Stimulated activated CD8-positive, alpha-beta memory T cell treated with anti-CD3 and anti-CD28 coated beads, Interleukin-4, amount 100 ng/mL, for 48 hours (primary cell): ENCODE measurements at regions not wholly inside any gene's neighbourhood (a gene's known extent, or its start where the extent isn't known, plus 50 kb on each side); places are given as distances from the start of the nearest gene placed in this dataset.
"Not testable (repeated sequence)": the region's sequence is repeated elsewhere in the genome, so short reads cannot be mapped to it uniquely, and the experiment has no call there.

ENCODE experiments used
- DNase-seq: peaks from one replicate; pipeline ENCODE4 v3.0.0-alpha.2; 2020

DNA sequence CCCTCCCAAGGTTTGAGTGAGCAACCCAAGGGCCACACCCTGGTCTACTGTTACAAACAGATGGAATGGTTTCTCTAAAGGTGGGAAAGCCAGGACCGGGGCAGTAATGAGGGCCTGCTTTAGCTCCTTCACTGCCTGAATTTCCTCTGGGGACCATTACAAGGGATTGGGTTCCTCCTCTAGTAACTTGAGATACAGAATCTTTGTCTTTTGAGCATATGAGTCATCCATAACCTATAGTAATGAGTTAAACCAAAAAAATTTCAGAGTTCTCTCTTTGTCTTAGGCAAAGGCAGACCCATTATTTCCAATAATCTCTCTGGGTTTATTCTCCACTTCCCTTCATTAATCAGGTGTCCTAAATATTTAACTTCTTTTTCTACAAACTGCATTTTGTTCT lies 618.8 kb downstream of the HINT1 start:
- no peak for DNase-seq

DNA sequence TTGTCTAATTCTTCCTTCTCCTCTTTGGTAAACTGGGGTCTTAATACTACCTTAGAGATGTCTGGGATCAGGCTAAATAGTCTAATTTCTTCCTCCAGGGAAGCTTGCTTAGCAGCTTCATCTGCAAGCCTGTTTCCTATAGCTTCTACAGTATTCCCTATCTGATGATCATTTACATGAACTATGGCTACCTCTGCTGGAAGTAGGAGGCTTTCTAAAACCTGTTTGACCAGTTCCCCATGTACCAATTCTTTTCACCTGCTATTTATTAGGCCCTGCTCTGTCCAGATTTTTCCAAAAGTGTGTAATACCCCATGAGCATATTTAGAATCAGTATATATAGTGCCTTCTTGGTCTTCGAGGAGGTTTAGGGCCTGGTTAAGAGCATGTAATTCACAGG lies 619.8 kb downstream of the HINT1 start:
- no peak for DNase-seq

- no peak for DNase-seq
These were observed 623.3 kb downstream of the HINT1 start for GRCh38 chr5:130541617-130542221.

GRCh38 chr5:130536691-130537090 lies 628.4 kb downstream of the HINT1 start:
- no peak for DNase-seq

GRCh38 chr5:130532786-130533185 lies 628.5 kb downstream of the CHSY3 start:
- DNase-seq = no peak

DNA sequence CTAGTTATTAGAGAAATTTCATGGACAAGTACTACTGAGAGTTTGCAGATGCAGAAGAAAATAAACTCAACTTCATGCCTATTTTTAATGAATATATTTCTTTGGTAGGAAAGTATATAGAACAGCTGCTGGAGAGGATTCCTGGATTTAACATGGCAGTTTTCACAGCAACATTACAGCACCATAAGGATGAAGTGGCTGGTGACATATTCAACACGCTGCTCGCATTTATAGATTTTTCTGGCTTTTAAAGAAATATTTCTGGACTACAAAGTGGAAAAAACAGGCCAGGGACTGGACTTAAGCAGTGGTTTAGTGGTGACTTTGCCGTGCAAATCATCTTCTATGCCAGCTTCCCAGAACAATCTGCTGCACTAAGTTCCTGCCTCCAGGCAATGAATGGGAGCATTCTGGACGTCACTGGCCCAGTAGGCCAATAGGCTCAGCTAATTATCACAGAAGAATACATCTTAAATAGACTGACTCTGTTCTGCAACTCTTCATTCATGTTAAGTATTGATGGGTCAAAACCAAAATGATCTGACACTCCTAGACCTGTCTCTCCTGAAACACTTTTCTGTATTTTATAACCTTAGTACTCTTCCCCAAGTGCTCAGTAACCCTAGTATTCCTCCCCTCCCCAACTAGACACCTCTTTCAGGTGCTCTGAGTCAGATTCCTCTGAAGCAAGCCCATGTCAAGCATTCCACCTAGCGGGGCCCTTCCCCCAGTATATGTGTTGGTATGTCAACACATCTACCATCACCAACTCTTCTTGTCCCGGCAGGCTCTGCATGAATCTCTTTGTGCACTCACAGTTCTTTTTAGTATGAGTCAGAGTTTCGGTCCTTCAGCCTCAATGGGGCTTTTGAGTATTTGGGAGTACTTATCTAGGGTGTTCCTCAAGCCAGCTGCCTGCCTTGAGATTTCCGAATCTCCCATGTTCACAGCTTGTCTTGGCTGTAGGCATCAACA lies 625.5 kb downstream of the CHSY3 start:
- no peak for DNase-seq

- no peak for DNase-seq
These were observed 624.8 kb downstream of the CHSY3 start for GRCh38 chr5:130529111-130529510.

DNA sequence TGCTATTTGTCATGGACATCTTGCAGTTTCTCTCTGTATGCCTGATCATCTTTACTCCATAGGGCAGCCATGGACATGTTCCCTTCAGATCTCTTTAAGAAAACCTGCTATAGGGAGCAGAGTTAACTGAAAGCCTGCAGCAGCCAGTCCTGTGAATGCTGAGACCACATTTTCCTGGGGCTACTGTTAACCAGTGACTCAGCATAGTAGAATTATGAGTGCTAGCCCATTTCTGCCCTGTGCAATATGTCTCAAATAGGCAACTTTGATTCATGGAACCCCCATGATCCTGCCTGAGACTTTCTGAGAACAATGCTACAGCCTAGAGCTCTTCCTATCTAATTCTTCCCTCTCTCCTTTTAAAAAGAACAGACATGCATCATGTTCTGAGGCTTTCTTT lies 624.2 kb downstream of the CHSY3 start:
- no peak for DNase-seq

DNA sequence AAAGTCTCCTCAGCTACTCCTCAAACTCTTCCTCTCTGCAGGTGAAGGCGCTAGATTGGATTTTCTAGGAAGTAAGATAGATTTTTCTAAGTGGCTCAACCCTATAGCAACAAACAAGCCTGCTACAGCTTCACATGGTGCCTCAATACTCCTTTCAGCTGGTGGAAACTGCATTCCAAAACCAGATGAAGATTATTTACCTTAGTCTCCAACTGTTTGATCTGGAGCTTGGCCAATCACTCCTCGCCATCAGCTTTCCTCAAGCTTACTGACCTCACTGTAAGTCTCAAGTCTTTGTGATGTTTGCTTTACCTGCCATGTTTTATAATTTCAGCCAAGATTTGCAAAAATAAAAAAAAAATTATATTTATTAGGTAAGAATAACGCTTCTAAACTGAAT lies 622.4 kb downstream of the CHSY3 start:
- no peak for DNase-seq

- DNase-seq = no peak
These were observed 615.9 kb downstream of the CHSY3 start for GRCh38 chr5:130520211-130520610.

DNA sequence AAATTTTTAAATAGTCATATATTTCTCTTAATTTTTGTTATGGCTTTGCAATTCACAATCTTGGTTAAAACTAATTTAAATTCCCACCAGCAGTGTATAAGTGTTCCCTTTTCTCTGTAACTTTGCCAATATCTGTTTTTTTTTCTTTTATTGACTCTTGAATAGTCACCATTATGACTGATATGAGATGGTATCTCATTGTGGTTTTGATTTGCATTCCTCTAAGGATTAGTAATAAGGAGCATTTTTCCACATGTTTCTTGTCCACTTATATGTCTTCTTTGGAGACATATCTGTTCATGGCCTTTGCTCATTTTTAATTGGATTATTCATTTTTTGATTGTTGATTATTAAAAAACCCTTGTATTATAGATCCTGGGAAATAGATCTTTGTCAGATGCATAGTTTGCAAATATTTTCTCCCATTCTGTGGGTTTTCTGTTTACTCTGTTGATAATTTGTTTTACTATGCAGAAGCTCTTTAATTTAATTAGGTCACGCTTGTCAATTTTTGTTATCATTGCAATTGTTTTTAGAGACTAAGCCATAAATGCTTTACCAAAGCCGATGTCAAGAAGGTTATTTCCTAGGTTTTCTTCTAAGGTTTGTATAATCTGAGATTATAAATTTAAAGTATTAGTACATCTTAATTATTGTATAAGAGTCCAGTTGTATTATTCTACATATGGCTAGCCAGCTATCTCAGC lies 610.9 kb downstream of the CHSY3 start:
- no peak for DNase-seq

GRCh38 chr5:130502702-130503101 lies 598.4 kb downstream of the CHSY3 start:
- DNase-seq = no peak

- no peak for DNase-seq
These were observed 597.0 kb downstream of the CHSY3 start for GRCh38 chr5:130501151-130501865.

DNA sequence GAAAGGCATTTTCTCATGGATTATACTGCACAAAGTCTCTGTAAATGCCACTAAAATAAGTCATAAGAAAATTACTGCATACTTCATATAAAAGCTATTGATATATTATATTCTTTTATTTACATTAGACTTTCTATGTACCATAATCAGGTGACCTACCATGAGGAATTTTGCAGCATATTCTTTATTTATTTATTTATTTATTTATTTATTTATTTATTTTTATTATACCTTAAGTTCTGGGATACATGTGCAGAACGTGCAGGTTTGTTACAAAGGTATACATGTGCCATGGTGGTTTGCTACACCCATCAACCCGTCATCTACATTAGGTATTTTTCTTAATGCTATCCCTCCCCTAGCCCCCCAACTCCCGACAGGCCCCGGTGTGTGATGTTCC lies 596.2 kb downstream of the CHSY3 start:
- DNase-seq = not testable (repeated sequence)

DNA sequence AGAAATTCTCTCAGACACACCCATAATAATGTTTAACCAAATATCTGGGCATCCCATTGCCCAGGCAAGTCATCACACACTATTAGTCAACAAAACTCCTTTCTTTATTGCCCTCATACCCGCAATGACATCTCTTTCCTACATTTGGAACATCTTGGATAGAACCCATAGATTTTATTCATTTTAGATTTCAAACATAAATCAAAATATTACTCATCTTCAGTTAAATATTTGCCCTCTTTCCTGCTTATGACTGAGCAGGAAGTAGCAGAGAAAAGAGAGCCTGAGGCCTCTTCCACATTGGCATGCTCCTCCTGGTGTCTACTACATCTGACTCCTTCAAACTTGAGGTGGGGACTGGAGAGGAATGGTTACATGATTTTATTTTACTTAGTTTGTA lies 592.0 kb downstream of the CHSY3 start:
- no peak for DNase-seq

DNA sequence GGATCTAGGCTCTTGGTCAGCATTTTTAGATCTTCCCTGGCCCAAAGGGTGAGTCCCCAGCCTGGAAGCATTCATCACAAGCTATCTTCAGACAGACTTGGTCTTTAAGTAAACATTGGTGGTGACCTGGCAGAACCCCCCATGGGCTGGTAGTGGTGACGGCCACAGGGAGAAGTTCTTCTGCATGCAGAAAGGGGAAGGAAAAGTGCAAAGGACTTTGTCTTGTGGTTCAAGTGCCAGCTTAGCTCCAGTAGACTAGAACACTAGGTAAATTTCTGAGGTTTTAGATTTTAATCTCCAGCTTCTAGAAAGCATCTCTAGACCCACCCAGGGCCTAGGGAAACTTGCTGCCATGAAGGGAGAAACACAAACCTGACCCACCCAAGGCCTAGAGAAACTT lies 584.0 kb downstream of the CHSY3 start:
- DNase-seq = no peak

- DNase-seq = no peak
These were observed 575.0 kb downstream of the CHSY3 start for GRCh38 chr5:130479045-130479804.

DNA sequence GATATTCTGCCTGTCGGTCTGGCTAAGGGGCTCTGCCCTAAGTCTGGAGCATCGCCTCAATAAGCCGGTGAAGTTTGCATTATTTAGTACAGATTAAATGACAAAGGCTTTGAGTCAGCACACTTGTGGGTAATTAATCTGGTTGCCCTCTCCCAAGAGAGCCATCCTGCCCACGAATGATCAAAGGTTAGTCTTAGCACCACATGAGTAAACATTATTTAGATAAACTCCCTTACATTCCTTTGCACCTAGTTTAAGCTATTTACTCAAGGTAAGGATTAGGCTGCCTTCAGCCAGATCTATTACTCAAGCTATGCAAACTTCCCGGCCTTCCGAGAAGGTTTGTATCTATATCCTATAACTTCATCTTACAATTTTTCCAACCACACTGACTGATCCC lies 572.1 kb downstream of the CHSY3 start:
- DNase-seq = no peak

DNA sequence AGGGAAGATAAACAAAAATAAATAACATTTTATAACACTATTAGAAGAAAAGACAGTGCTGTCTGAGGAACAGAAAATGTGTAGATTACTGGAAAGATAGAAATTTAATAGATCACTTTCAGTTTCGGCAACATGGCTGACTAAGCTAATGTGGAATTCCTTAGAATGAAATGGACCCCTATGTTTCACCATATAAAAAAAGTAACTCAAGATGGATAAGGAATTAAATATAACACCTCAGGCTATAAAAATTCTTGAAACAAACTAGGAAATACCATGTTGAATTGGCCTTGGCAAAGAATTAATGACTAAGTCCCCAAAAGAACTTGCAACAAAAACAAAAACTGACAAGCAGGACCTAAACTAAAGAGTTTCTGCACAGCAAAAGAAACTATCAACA lies 558.3 kb downstream of the CHSY3 start:
- no peak for DNase-seq

GRCh38 chr5:130455175-130455574 lies 550.9 kb downstream of the CHSY3 start:
- DNase-seq = no peak

GRCh38 chr5:130452744-130453143 lies 548.5 kb downstream of the CHSY3 start:
- no peak for DNase-seq

DNA sequence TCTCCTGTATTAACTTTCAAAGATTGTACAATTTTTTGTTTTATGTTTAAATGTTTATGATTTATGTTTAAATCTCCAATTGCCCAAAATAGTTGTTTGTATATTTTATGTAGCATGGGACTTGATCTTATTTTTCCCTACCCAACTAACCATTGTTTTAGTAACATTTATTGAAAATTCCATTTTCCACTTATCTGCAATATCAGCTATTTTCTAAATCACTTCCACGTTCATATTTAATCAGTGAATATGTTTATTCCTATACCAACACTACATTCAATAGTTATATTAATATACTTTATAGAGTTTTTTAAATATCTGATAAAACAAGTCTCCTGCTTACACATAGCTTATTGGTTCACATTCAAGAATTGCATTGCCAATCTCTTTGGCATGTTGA lies 532.2 kb downstream of the CHSY3 start:
- DNase-seq = no peak
